Activated T-helper 9 cell treated with anti-CD3 and anti-CD28 coated beads, Interleukin-2, amount 50 U/mL, for 16 hours (primary cell): ENCODE measurements at regions not wholly inside any gene's neighbourhood (a gene's known extent, or its start where the extent isn't known, plus 50 kb on each side); places are given as distances from the start of the nearest gene placed in this dataset.

Experiments
- DNase-seq: peaks from one replicate; pipeline ENCODE4 v3.0.0-alpha.2; 2020; ENCODE audit warnings: low read depth

DNA sequence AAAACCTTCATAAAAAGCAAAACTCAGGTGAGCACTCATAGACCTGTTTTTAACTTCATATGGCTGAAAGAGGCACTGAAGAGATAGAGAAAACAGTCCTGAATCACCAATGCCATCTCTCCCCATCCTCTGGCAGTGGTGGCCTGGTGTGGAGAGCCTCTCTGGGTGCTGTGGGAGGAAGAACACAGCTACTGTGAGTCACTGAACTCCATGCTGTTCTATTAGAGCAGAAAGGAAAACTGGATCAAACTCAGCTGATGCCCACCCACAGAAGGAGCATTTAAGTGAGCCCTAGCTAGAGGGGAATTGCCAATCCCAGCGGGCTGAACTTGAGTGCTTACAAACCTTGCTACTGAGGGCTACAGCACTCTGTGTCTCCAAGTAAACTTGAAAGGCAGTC is 115.3 kb upstream of the SESN3 start:
- DNase-seq = no peak

DNA sequence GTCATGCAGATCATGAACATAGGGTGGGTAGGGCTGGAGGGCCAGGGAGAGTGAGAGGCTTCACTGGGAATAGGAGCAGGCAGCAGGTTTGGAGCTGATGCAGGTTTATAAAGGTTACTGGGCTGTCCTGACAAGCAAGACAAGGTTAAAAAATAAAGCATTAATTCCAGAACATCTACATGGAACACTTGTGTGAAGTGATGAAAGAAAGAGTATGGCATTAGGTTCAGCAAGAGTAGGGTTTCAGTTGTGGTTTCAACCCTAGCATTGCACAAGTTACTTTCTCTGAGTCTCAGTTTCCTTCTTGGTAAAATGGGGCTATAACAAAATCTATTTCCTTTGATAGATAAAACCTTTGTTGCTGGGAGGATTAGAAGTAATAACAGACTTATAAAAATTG is 114.6 kb upstream of the SESN3 start:
- DNase-seq = no peak

- DNase-seq = no peak
These were observed 114.1 kb upstream of the SESN3 start for GRCh38 chr11:95344932-95345642.

DNA sequence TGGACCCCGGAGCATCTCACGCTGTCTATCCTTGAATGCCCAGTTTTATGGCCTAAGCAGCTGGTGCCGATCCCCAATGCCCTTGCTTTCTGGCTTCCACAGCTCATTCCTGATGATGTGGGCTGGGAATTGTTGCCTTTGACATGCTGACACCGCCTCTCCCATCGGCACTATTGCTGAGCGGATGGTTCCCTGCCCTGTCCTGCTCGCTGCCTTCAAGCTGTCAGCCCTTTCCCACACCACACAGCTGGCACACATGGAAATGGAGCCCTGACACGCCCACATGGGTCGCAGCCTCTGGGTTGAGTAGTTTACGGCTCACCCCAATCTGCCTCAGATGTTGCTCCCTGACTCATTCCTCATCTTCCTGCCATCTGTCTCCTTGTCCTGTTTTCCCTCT is 110.2 kb upstream of the SESN3 start:
- no peak for DNase-seq

GRCh38 chr11:95339086-95339901 is 108.3 kb upstream of the SESN3 start:
- DNase-seq = no peak

GRCh38 chr11:95338430-95338991 is 107.5 kb upstream of the SESN3 start:
- DNase-seq = no peak

DNA sequence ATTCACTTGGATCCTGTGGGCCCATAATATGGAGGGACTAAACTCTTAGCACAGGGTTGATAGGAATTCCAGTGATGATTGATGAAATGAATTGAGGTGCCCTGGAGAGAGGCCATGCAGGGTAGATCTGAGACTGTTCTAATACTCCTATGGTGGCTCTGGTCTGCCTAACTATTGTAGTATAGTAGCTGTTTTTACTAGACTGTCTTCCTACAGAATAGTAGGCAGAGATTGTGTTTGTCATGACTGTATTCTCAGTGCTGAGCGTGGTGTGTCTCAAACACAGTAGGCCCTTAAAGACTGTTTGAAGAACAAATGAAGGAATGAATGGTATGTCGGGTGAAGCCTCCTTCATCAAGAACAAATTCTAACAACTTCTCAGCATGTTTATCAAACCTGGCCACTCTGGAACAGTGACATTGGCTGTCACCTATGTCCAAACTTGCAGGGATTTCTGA is 107.0 kb upstream of the SESN3 start:
- DNase-seq = no peak

DNA sequence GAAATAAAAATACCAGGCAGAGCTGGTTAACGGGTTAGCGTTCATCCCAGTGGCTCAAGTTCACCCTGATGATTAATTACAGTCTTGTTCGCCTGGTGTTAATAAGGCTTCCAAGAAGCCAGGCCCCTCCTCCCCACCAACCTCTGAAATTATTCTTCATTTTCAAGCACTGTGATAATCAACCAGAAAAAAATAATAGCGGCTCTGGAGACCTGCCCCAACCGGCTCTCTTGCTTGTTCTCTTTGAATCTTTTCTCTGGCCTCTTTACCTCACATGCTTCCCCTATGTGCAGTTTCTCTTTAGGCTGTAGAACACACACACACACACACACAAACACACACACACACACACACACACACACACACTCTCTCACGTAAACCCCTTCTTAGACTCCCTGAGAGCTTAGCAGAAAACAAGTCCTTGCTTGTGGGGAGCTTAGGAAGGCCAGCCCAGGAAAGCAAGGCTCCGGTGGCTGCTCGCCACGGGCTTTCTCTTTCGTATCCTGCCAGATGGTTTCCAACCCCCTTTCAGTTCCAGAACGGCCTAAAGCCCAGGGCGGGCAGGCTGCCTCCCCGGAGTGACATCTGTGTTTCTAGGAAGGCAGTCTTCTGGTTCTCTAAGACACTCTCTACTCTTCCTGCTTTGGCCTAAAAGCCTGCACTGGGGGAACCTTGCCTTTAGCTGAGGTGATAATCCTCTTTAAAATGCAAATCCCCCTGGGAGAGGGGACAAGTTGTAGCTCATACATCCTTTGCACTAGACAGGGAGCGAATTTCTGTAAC is 106.4 kb upstream of the SESN3 start:
- peak; percentile 9 for DNase-seq

GRCh38 chr11:95335989-95336388 is 105.0 kb upstream of the SESN3 start:
- no peak for DNase-seq

DNA sequence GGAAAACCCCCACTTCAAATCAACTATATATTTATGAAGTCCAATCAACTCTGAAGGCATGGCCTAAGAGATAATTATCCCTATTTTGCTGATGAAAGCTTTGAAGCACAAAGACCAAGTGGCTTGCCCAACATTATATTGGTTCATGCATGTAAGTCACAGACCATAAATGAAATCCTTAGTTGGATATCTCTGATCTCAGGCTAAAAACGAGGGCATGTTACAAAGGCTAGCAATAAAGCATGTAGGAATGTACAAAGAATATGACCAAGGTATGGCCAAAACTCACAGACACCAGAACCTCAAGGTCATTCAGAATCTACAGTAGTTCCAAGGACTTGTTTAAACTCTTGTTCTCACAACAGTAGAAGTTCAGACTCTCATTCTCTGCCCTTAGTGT is 100.2 kb upstream of the SESN3 start:
- DNase-seq = no peak

GRCh38 chr11:95330302-95330701 is 99.3 kb upstream of the SESN3 start:
- DNase-seq = no peak

- DNase-seq = no peak
These were observed 96.4 kb upstream of the SESN3 start for GRCh38 chr11:95327273-95327948.

DNA sequence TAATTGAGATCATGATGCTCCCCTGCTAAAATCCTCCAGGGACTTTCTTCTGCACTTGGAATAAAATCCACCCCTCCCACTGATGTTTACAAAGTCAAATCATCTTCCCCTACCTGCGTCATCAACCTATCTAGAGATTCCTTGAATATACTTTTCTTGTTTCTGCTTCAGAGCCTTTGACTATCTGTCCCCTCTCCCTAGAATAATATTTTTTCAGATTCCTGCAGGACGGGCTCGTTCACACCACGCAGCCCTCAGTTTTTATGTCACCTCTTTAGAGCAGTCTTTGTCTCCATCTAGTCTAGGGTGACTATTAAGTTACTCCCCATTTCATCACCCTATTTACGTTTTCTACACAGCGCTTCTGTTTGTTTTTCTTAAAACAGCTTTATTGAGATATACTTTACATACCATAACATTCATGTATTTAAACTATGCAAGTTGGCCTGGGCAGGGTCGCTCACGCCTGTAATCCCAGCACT is 94.8 kb upstream of the SESN3 start:
- no peak for DNase-seq

- DNase-seq = no peak
These were observed 93.8 kb upstream of the SESN3 start for GRCh38 chr11:95324826-95325225.

- no peak for DNase-seq
These were observed 91.5 kb upstream of the SESN3 start for GRCh38 chr11:95322539-95322938.

DNA sequence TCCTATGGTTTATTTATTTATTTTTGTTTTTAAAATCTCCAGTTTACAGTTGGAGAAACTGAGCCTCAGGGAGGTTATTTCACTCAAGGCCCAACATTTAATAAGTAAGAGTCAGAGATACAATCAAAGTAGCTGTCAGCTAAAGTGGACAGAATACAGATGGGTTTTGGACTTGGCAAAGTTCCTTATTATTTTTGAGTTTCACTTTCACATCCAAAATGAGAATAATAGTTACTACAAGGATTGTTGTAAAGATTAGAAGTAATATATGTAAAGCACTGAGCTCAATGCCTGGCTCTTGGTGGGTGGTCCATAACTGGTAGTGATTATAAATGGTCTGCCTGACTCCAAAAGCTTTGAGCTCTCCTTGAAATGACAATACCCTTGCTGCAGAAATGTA is 87.5 kb upstream of the SESN3 start:
- DNase-seq = no peak

DNA sequence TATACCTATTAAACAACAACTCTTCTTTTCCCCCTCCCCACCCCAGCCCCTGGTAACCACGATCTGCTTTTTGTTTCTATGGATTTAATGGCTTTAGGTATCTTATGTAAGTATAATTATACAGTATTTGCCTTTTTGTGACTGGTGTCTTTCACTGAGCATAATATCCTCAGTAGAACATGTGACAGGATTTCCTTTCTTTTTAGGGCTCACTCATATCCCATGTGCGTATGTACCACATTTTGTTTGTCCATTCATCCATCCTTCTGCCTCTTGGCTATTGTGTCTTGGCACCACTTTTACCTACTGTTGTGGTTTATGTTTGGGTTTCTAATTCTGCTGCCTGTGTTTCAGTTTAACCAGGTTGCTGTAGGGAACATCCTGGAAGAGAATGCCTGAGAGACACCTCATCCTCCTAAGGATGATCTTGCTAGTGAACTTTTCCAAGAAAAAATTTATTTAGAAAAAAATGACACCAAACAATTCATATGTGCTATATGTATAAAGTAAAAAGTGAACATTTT is 77.6 kb upstream of the SESN3 start:
- DNase-seq = no peak

DNA sequence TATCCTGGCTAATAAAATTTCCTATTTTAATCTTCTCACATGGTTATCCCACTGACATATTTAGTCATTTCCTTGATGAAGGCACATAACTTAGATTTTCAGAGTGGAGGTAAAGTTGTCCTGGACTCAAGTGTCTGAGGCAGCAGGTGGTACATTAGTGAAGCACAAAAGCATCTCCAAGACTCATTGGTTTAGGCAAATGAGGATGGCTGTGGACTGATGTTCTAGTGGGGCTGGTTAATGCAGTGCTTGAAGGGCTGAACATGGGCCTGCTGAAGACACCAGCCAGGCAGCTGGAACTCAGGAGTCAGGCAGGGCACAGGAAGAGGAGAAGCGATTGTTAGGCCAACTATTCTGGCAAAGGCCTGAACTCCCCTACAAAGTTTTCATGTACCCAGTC is 76.3 kb upstream of the SESN3 start:
- no peak for DNase-seq

GRCh38 chr11:95306801-95307200 is 75.8 kb upstream of the SESN3 start:
- DNase-seq = no peak

DNA sequence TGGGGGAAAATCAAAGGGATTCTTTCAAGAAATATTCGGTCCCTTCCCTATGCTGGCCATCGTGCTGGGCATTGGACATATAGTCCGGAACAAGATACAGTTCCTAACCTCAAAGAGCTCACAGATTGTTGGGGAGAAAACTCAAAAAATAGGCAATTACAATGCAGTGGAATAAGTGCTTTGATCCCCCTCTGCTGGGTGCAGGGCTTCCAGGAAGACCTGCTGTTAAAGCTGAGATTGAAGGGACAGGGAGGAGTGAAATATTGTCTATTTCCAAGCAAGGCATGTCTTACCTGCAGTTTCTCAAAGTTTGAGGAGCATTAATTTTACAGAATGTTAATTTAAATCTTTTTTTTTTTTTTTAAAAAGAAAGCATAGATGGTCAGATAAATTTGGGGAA is 75.1 kb upstream of the SESN3 start:
- DNase-seq = no peak

GRCh38 chr11:95305705-95306104 is 74.7 kb upstream of the SESN3 start:
- DNase-seq = no peak
